ENCODE measurements at regions not wholly inside any gene's neighbourhood (a gene's known extent, or its start where the extent isn't known, plus 50 kb on each side); places are given as distances from the start of the nearest gene placed in this dataset.
A peak's percentile ranks its signal among the peaks of the same experiment; 100 is the strongest.
"Not testable (repeated sequence)": the region's sequence is repeated elsewhere in the genome, so short reads cannot be mapped to it uniquely, and the experiment has no call there.

- DNase-seq (ENCODE audit: low read depth in 2 of 2, low spot score in 1 of 2), result no peak
Measured at GRCh38 chr10:9163699-9164098, 1109.2 kb downstream of the GATA3 start.

- no peak for DNase-seq (ENCODE audit: low read depth in 2 of 2, low spot score in 1 of 2)
Measured at GRCh38 chr10:9166770-9167169, 1112.3 kb downstream of the GATA3 start.

- DNase-seq (ENCODE audit: low read depth in 2 of 2, low spot score in 1 of 2), result no peak
Measured at GRCh38 chr10:9172276-9172675, 1117.8 kb downstream of the GATA3 start.

- DNase-seq (ENCODE audit: low read depth in 2 of 2, low spot score in 1 of 2), result no peak
Measured at GRCh38 chr10:9175200-9175599, 1120.7 kb downstream of the GATA3 start.

- DNase-seq (ENCODE audit: low read depth in 2 of 2, low spot score in 1 of 2), result not testable (repeated sequence)
Measured at GRCh38 chr10:9183197-9183880, 1128.9 kb downstream of the GATA3 start.

GRCh38 chr10:9188022-9188810, 1133.7 kb downstream of the GATA3 start:
- DNase-seq (ENCODE audit: low read depth in 2 of 2, low spot score in 1 of 2), result no peak

GRCh38 chr10:9189448-9189847, 1135.0 kb downstream of the GATA3 start:
- no peak for DNase-seq (ENCODE audit: low read depth in 2 of 2, low spot score in 1 of 2)

GRCh38 chr10:9193120-9193519, 1138.6 kb downstream of the GATA3 start:
- DNase-seq (ENCODE audit: low read depth in 2 of 2, low spot score in 1 of 2), result no peak

- no peak for DNase-seq (ENCODE audit: low read depth in 2 of 2, low spot score in 1 of 2)
Measured at GRCh38 chr10:9195385-9195784, 1140.9 kb downstream of the GATA3 start.

GRCh38 chr10:9198611-9199010, 1144.1 kb downstream of the GATA3 start:
- no peak for DNase-seq (ENCODE audit: low read depth in 2 of 2, low spot score in 1 of 2)

- no peak for DNase-seq (ENCODE audit: low read depth in 2 of 2, low spot score in 1 of 2)
Measured at GRCh38 chr10:9205558-9205957, 1151.1 kb downstream of the GATA3 start.

- peak; percentile 27 to 77 for DNase-seq (ENCODE audit: low read depth in 2 of 2, low spot score in 1 of 2)
Measured at GRCh38 chr10:9209105-9209798, 1154.8 kb downstream of the GATA3 start.

- no peak for DNase-seq (ENCODE audit: low read depth in 2 of 2, low spot score in 1 of 2)
Measured at GRCh38 chr10:9211228-9211627, 1156.7 kb downstream of the GATA3 start.

- DNase-seq (ENCODE audit: low read depth in 2 of 2, low spot score in 1 of 2), result no peak
Measured at GRCh38 chr10:9214618-9215017, 1160.1 kb downstream of the GATA3 start.

GRCh38 chr10:9215121-9215520, 1160.6 kb downstream of the GATA3 start:
- no peak for DNase-seq (ENCODE audit: low read depth in 2 of 2, low spot score in 1 of 2)

GRCh38 chr10:9219860-9220259, 1165.4 kb downstream of the GATA3 start:
- DNase-seq (ENCODE audit: low read depth in 2 of 2, low spot score in 1 of 2), result no peak

- DNase-seq (ENCODE audit: low read depth in 2 of 2, low spot score in 1 of 2), result no peak
Measured at GRCh38 chr10:9222917-9223316, 1168.4 kb downstream of the GATA3 start.

GRCh38 chr10:9227679-9228365, 1173.3 kb downstream of the GATA3 start:
- no peak for DNase-seq (ENCODE audit: low read depth in 2 of 2, low spot score in 1 of 2)

GRCh38 chr10:9228771-9229170, 1174.3 kb downstream of the GATA3 start:
- no peak for DNase-seq (ENCODE audit: low read depth in 2 of 2, low spot score in 1 of 2)

GRCh38 chr10:9229702-9230244, 1175.3 kb downstream of the GATA3 start:
- DNase-seq (ENCODE audit: low read depth in 2 of 2, low spot score in 1 of 2), result no peak

- no peak for DNase-seq (ENCODE audit: low read depth in 2 of 2, low spot score in 1 of 2)
Measured at GRCh38 chr10:9230625-9231024, 1176.1 kb downstream of the GATA3 start.
